Erythroblast (primary cell): ENCODE measurements at regions not wholly inside any gene's neighbourhood (a gene's known extent, or its start where the extent isn't known, plus 50 kb on each side); places are given as distances from the start of the nearest gene placed in this dataset.

Experiments used
- GATA1 ChIP-seq: IDR thresholded peaks from 2 replicates; pipeline ENCODE4 v1.6.1; 2011; ENCODE audit warnings: low read depth, mild to moderate bottlenecking, control low read depth, low read length, moderate library complexity
- POLR2A ChIP-seq: IDR thresholded peaks from 2 replicates; pipeline ENCODE4 v1.6.1; 2011; ENCODE audit warnings: mild to moderate bottlenecking, low read length

DNA sequence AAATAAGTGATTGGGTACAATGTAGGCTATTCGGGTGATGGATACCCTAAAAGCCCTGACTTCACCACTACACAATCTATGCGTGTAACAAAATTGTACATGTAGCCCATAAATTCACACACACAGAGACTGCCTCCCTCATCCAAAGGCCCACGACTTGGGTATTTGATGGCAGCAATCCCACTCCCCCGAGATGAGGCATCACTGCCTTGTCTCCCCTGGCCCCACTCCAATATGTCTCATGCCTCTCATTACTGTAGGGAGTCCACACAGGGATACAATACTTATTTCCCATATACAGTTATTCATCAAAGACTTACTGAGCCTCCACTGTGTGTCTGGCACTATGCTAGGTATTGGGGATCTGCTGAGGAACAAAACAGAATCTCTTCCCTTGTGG lies 192.6 kb downstream of the CBLN1 start:
- TF ChIP-seq POLR2A (no peak), GATA1 (no peak)
